C1 segment of cervical spinal cord (tissue), 14 donors: ENCODE measurements at regions not wholly inside any gene's neighbourhood (a gene's known extent, or its start where the extent isn't known, plus 50 kb on each side); places are given as distances from the start of the nearest gene placed in this dataset.

Source experiments
- DNase-seq, 14 donors: peaks; one replicate each; lab custom pipeline; 2025; lab: John Stamatoyannopoulos, UW

GRCh38 chr16:54336631-54337204 lies 50.1 kb upstream of the IRX3 start:
- DNase-seq, result no peak
